Tibial nerve (tissue), 4 donors: ENCODE measurements at regions not wholly inside any gene's neighbourhood (a gene's known extent, or its start where the extent isn't known, plus 50 kb on each side); places are given as distances from the start of the nearest gene placed in this dataset.

Experiments used
- DNase-seq, 2 donors: peaks; one replicate each; pipeline ENCODE4 v3.0.0-alpha.2; 2019; ENCODE audit warnings: low spot score in 2 of 2
- H3K27ac ChIP-seq, 4 donors: fragments of 200-600 bp; sonication (generic) in 3 of 4; one replicate each; pipeline ENCODE4 v1.5.1; 2017 to 2019; ENCODE audit warnings: mild to moderate bottlenecking in 1 of 4
- H3K27me3 ChIP-seq, 2 donors: fragments of 200-600 bp; sonication (generic) in 1 of 2; one replicate each; pipeline versions ENCODE4 v1.5.1 to v1.6.0; 2017 to 2019
- H3K36me3 ChIP-seq, 3 donors: fragments of 200-600 bp; sonication (generic); one replicate each; pipeline ENCODE4 v1.5.1; 2018 to 2019
- H3K4me1 ChIP-seq, 4 donors: fragments of 200-600 bp; sonication (generic) in 3 of 4; one replicate each; pipeline ENCODE4 v1.5.1; 2017 to 2019
- H3K4me3 ChIP-seq, 4 donors: fragments of 200-600 bp; sonication (generic) in 3 of 4; one replicate each; pipeline ENCODE4 v1.5.1; 2017 to 2019; ENCODE audit warnings: mild to moderate bottlenecking in 1 of 4, moderate library complexity in 1 of 4
- H3K9me3 ChIP-seq, 4 donors: fragments of 200-600 bp; sonication (generic) in 3 of 4; one replicate each; pipeline ENCODE4 v1.5.1; 2017 to 2019
- CTCF ChIP-seq, 5 experiments: fragments of 200-600 bp in 3 of 5; fragments of 450-650 bp in 2 of 5; sonication (generic) in 3 of 5; IDR thresholded peaks; one replicate each; pipeline ENCODE4 v1.5.1; 2016 to 2019; ENCODE audit warnings: antibody characterized with exemption in 5 of 5, mild to moderate bottlenecking in 3 of 5, moderate library complexity in 2 of 5
- EP300 ChIP-seq, 2 donors: sonication (generic); formaldehyde crosslinking; IDR thresholded peaks; one replicate each; pipeline ENCODE4 v1.6.1; 2017; ENCODE audit warnings: antibody characterized with exemption in 2 of 2, mild to moderate bottlenecking in 1 of 2
- POLR2A ChIP-seq, 2 donors: fragments of 450-650 bp; IDR thresholded peaks; one replicate each; pipeline ENCODE4 v1.6.1; 2017; ENCODE audit warnings: antibody characterized with exemption in 2 of 2, mild to moderate bottlenecking in 2 of 2, moderate library complexity in 2 of 2
- WGBS, 2 donors: methylation state at CpG; one replicate each; pipeline ENCODE4 v1.1.5; 2018; 5-methylcytosine and 5-hydroxymethylcytosine counted together

GRCh38 chr11:122019908-122020694 lies 95.9 kb downstream of the BLID start:
- Histone ChIP-seq H3K27me3 (no peaks in the 10 kb centered on the region), H3K4me3 (no peak overlapping the region), H3K27ac (peak overlapping the region in 1 of 4 donors; percentile 16), H3K9me3 (no peaks in the 10 kb centered on the region), H3K36me3 (no peaks in the 10 kb centered on the region), H3K4me1 (peaks cover 0 to 11% (median 2%) of the 10 kb centered on the region in 4 donors)
- DNase-seq, result no peak
- TF ChIP-seq CTCF (IDR thresholded peaks at IDR 0.05) (no peak), EP300 (IDR thresholded peaks at IDR 0.05) (no peak), POLR2A (IDR thresholded peaks at IDR 0.05) (no peak)
- WGBS, 2 donors, result 92 to 93% methylated on average over 3 of the region's 3 CpGs

GRCh38 chr11:122007601-122008071 lies 108.4 kb downstream of the BLID start:
- no peak overlapping the region for H3K4me3 ChIP-seq
- DNase-seq, result peak; percentile 40 to 77
- no peak for TF ChIP-seq POLR2A (IDR thresholded peaks at IDR 0.05)
- no peak for TF ChIP-seq CTCF (IDR thresholded peaks at IDR 0.05)
- TF ChIP-seq EP300 (IDR thresholded peaks at IDR 0.05), result no peak

GRCh38 chr11:122004446-122004845 lies 111.6 kb downstream of the BLID start:
- peaks cover 0 to 12% (median 3%) of the 10 kb centered on the region in 4 donors for H3K4me1 ChIP-seq
- H3K4me3 ChIP-seq, result no peak overlapping the region
- DNase-seq, result no peak
- no peaks in the 10 kb centered on the region for H3K27me3 ChIP-seq
- TF ChIP-seq POLR2A (IDR thresholded peaks at IDR 0.05) (no peak), EP300 (IDR thresholded peaks at IDR 0.05) (no peak), CTCF (IDR thresholded peaks at IDR 0.05) (no peak)
- H3K27ac ChIP-seq, result no peak overlapping the region
- no peaks in the 10 kb centered on the region for H3K36me3 ChIP-seq
- 97 to 100% methylated on average over 1 of the region's 1 CpG for WGBS, 2 donors
- H3K9me3 ChIP-seq, result no peaks in the 10 kb centered on the region

More at GRCh38 chr11:122007601-122008071, 108.4 kb downstream of the BLID start:
- Histone ChIP-seq H3K27me3 (no peaks in the 10 kb centered on the region), H3K9me3 (no peaks in the 10 kb centered on the region), H3K36me3 (no peaks in the 10 kb centered on the region), H3K4me1 (peaks cover 0 to 12% (median 3%) of the 10 kb centered on the region in 4 donors), H3K27ac (peak overlapping the region in 3 of 4 donors; percentile 8 to 62 (median 52))
- WGBS, 2 donors, result 11 to 14% methylated on average over 4 of the region's 4 CpGs

- Histone ChIP-seq H3K4me3 (no peak overlapping the region), H3K36me3 (no peaks in the 10 kb centered on the region), H3K27me3 (no peaks in the 10 kb centered on the region), H3K9me3 (no peaks in the 10 kb centered on the region), H3K27ac (no peak overlapping the region), H3K4me1 (peaks cover 0 to 10% (median 3%) of the 10 kb centered on the region in 4 donors)
- no peak for DNase-seq
- no peak for TF ChIP-seq CTCF (IDR thresholded peaks at IDR 0.05)
- TF ChIP-seq POLR2A (IDR thresholded peaks at IDR 0.05), result no peak
- no peak for TF ChIP-seq EP300 (IDR thresholded peaks at IDR 0.05)
- WGBS, 2 donors, result 30 to 39% methylated on average over 1 of the region's 1 CpG
Observed at GRCh38 chr11:122002926-122003325, 113.1 kb downstream of the BLID start.

- no peaks in the 10 kb centered on the region for H3K36me3 ChIP-seq
- H3K9me3 ChIP-seq, result no peaks in the 10 kb centered on the region
- 97 to 98% methylated on average over 1 of the region's 1 CpG for WGBS, 2 donors
- H3K27me3 ChIP-seq, result no peaks in the 10 kb centered on the region
- DNase-seq, result no peak
- TF ChIP-seq POLR2A (IDR thresholded peaks at IDR 0.05) (no peak), CTCF (IDR thresholded peaks at IDR 0.05) (no peak), EP300 (IDR thresholded peaks at IDR 0.05) (no peak)
- H3K27ac ChIP-seq, result no peak overlapping the region
- no peak overlapping the region for H3K4me3 ChIP-seq
- H3K4me1 ChIP-seq, result peaks cover 0 to 1% (median 0%) of the 10 kb centered on the region in 4 donors
Observed at GRCh38 chr11:122002047-122002446, 114.0 kb downstream of the BLID start.
